H54 (cell line): ENCODE measurements at regions not wholly inside any gene's neighbourhood (a gene's known extent, or its start where the extent isn't known, plus 50 kb on each side); places are given as distances from the start of the nearest gene placed in this dataset.

Source experiments
- DNase-seq: peaks from one replicate; pipeline ENCODE4 v3.0.0; 2011; ENCODE audit warnings: low spot score, mixed read lengths; ENCODE audit not compliant: insufficient read length
- FAIRE-seq: peaks from 3 replicates; lab custom pipeline; 2011; peaks lifted over from hg19 to GRCh38; lab: Jason Lieb, UNC
- POLR2A ChIP-seq: IDR thresholded peaks from 2 replicates; pipeline ENCODE4 v1.6.1; 2011; ENCODE audit warnings: low read depth, mild to moderate bottlenecking, low read length

DNA sequence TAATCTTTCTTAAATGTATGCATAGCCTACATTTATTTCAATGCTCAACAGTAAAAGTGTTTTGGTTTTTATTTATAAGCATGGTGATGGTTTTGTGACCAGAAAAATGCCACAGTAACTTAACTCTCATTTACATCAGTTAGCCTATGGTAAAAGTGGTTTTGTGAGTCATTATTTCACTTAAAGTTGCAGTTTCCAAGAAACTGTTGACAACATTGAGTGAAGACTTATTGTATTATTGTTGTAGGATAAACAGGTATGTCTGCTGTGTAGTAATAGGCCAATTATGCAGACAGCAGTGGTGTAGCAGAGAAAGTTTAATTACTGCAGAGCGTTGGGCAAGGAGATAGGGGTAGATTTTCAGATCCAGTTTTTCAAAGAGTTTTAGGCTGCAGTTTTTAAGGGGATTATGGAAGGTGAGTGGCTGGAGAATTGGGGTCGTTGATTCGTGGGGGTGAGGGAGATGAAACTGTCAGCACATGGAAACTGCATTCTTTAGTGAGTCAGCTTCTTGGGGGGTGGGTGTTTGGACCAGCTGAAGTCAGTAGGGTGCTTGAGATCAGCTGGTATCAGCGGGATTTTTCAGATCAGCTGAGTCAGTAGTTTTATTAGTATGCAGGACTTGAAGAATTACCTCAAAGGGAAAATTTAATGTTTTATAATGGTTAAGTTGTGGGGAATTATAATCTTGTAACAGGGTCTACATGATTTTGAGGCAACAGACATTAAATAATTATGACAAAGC, 168.7 kb upstream of the FMN2 start:
- no peak for FAIRE-seq
- no peak for TF ChIP-seq POLR2A
- no peak for DNase-seq

- DNase-seq: no peak
- FAIRE-seq: no peak
- no peak for TF ChIP-seq POLR2A
These were observed 166.8 kb upstream of the FMN2 start for GRCh38 chr1:239924741-239925350.

DNA sequence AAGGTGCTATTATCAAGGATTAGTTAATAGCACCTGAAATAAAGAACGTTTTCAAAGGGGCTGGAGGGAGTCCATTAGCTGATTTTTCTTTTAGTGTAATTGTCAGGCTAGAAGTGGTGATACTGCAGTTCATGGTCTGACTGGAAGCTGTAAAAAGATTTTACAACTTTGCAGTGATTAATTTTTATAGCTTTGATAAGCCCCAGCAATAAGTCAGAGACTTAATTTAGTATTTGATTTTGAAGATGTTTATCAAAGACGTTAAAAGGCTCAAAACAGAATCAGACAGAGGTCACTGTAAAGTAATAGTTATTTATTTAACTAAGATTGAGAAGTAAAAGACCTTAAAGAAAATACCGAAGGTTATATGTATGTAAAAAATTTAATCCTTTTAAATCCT, 165.5 kb upstream of the FMN2 start:
- DNase-seq (no peak), FAIRE-seq (no peak)
- no peak for TF ChIP-seq POLR2A

DNA sequence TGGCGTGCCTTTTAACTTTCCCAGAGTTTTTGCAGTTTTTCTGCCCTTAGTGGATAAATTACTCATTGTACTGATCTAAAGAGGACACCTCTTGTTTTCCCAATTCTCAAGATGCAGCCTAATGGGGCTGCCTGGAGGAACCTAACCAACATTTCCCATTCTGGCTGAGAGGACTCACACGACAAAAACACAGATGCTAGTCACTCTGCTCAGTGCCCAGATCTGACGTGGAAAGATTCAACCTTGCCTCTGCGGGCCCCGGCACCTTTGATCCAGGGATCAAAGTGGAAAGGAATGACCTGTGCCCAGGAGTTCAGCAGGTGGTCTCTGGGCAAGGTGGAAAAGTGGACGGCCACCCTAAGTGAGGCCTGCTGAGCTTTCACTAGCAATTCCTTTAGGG, 162.4 kb upstream of the FMN2 start:
- TF ChIP-seq POLR2A: no peak
- DNase-seq (no peak), FAIRE-seq (no peak)

DNA sequence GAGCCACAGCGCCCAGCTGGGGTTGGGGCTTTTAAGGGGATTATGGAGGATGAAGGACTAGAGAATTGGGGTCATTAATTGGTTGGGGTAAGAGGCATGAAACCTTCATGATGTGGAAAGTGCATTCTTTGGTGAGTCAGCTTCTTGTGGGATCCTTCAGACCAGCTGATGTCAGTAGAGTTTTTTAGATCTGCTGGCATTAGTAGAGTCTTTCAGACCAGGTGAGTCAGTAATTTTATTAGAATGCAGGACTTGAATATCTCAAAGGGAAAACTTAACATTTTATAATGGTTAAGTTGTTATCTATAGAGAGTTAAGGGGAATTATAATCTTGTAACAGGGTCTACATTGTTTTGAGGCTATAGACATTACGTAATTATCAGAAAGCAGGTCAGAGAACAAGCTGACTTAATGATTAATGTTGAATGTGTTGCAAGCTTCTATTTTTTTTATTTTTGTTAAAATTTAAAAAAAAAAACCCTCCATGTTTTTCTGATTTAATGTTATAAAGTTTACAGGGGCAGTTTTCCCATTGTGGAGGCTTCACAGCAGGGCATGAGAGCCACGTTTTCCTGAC, 160.9 kb upstream of the FMN2 start:
- FAIRE-seq (no peak), DNase-seq (no peak)
- TF ChIP-seq POLR2A: no peak

DNA sequence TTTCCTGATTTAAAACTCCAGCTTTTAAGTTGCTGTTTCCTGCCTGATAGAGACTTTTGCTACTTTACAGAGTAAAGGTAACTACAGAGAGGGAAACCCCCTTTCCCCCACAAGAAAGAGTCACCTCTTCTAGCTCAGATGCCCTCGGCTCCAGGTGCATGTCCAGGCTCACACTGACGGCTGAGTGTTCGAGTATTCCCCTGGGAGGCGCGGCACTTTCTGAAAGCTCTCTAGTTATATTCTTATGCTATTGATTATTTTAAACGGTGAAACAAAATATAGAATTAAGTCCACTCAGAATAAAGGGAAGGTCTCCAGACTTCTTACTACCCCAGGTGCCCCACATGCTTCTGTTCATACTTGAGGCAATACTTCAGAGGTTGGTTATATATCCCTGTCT, 160.3 kb upstream of the FMN2 start:
- no peak for TF ChIP-seq POLR2A
- FAIRE-seq (no peak), DNase-seq (no peak)

- no peak for TF ChIP-seq POLR2A
- no peak for FAIRE-seq
- DNase-seq: no peak
These were observed 152.1 kb upstream of the FMN2 start for GRCh38 chr1:239939602-239940001.

DNA sequence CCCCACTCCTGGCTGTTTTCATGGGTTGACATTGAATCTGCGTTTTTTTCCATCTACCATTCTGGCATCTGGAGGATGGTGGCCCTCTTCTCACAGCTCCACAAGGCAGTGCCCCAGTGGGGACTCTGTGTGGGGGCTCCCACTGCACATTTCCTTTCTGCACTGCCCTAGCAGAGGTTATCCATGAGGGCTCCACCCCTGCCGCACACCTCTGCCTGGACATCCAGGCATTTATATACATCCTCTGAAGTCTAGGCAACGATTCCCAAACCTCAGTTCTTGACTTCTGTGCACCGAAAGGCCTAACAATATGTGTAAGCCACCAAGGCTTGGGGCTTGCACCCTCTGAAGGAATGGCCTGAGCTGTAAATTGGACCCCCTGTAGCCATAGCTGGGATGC, 147.9 kb upstream of the FMN2 start:
- FAIRE-seq (no peak), DNase-seq (no peak)
- TF ChIP-seq POLR2A: no peak

DNA sequence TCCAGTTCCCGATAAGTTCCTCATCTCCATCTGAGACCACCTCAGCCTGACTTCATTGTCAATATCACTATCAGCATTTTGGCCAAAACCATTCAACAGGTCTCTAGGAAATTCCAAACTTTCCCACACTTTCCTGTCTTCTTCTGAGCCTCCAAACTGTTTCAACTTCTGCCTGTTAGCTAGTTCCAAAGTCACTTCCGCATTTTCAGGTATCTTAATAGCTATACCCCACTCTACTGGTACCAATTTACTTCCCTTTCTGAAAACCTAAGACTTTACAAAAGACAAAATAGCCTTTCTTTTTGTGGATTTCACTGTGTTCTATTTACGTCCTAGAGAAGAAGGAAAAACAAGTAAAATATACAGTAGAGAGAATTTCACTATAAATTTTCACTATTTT, 147.0 kb upstream of the FMN2 start:
- TF ChIP-seq POLR2A: no peak
- no peak for DNase-seq
- FAIRE-seq: no peak

DNA sequence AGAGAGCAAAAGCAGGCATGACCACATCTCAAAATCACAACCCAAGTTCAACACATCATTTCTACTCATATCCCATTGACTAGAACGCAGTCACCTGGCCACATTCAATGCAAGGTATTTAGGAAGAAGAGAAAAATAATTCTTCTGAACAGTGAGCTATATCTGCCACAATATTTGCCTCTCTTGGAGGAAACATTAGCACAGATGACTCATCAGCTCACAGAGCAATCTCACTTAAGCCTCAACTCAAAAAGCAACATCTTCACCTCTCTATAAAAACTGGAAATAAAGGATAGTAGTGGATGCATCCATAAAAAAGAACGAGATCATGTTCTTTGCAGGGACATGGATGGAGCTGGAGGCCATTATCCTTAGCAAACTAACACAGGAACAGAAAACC, 143.9 kb upstream of the FMN2 start:
- FAIRE-seq (no peak), DNase-seq (no peak)
- TF ChIP-seq POLR2A: no peak

DNA sequence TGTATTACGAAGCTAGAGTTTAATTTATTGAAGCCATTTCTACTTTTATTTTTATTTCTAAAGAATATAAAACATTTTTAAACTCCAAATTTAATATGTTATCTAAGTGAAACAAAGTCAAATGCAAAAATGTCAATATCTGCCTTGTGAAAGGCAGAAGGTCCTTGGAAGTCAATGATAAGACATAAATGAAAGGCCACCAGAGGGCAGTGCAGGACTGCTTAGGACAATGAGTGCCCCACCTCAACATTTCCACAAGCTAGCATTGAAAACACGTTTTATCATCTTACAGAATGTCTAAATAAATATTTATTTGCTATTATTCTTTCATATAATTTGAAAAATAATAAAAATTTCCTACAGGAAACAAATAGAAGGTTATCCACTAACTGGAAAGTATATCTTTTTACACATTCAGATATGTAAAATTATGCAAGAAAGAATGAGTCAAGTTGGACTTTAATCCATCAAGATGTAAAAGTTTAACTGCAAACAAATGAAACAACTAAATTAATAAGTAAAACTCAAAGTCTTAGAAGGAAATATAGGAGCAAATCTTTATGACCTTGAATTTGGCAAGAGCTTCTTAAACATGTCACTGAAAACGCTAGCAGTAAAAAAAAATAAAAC, 140.1 kb upstream of the FMN2 start:
- TF ChIP-seq POLR2A: no peak
- no peak for FAIRE-seq
- DNase-seq: peak; percentile 8

GRCh38 chr1:239952348-239953308, 139.1 kb upstream of the FMN2 start:
- no peak for FAIRE-seq
- TF ChIP-seq POLR2A: no peak
- peak; percentile 30 for DNase-seq

- no peak for DNase-seq
- FAIRE-seq: no peak
- TF ChIP-seq POLR2A: no peak
These were observed 136.8 kb upstream of the FMN2 start for GRCh38 chr1:239954836-239955235.
